HCT116 (cell line): ENCODE measurements at regions not wholly inside any gene's neighbourhood (a gene's known extent, or its start where the extent isn't known, plus 50 kb on each side); places are given as distances from the start of the nearest gene placed in this dataset.

ENCODE experiments used
- POLR2A ChIP-seq: IDR thresholded peaks from 2 replicates; pipeline ENCODE4 v1.7.0; 2011; ENCODE audit warnings: borderline replicate concordance; ENCODE audit not compliant: insufficient read depth, insufficient read length; ENCODE audit errors: extremely low read depth
- TF ChIP-seq, protein P1 (sequence below), 3 experiments: fragments of 200-600 bp in 1 of 3; sonication (generic) in 1 of 3; IDR thresholded peaks in 2 of 3; conservative IDR thresholded peaks in 1 of 3; 2 replicates each; pipeline ENCODE4 v1.5.1; 2012 to 2017; ENCODE audit warnings: low read depth in 2 of 3, low read length in 2 of 3, antibody characterized with exemption in 1 of 3, borderline replicate concordance in 1 of 3, control low read depth in 1 of 3, mild to moderate bottlenecking in 1 of 3, mixed read lengths in 1 of 3, mixed run types in 1 of 3, moderate library complexity in 1 of 3; ENCODE audit not compliant: insufficient read depth in 1 of 3

- TF ChIP-seq, protein P1, sequence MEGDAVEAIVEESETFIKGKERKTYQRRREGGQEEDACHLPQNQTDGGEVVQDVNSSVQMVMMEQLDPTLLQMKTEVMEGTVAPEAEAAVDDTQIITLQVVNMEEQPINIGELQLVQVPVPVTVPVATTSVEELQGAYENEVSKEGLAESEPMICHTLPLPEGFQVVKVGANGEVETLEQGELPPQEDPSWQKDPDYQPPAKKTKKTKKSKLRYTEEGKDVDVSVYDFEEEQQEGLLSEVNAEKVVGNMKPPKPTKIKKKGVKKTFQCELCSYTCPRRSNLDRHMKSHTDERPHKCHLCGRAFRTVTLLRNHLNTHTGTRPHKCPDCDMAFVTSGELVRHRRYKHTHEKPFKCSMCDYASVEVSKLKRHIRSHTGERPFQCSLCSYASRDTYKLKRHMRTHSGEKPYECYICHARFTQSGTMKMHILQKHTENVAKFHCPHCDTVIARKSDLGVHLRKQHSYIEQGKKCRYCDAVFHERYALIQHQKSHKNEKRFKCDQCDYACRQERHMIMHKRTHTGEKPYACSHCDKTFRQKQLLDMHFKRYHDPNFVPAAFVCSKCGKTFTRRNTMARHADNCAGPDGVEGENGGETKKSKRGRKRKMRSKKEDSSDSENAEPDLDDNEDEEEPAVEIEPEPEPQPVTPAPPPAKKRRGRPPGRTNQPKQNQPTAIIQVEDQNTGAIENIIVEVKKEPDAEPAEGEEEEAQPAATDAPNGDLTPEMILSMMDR (IDR thresholded peaks at IDR 0.05 in 2 of 3, conservative IDR thresholded peaks at IDR 0.05 in 1 of 3; ENCODE audit: borderline replicate concordance in 1 of 3, insufficient read depth in 1 of 3, low read depth in 2 of 3, low read length in 2 of 3) = no peak
- TF ChIP-seq POLR2A = no peak
Measured at GRCh38 chr4:92104506-92104905, 199.3 kb upstream of the GRID2 start.
